WTC11 (cell line): ENCODE measurements at regions not wholly inside any gene's neighbourhood (a gene's known extent, or its start where the extent isn't known, plus 50 kb on each side); places are given as distances from the start of the nearest gene placed in this dataset.
A peak's percentile ranks its signal among the peaks of the same experiment; 100 is the strongest.

Experiments
- ATAC-seq: fragments of 200-7000 bp; cut with Tn5 transposase; 2 replicates; pipeline ENCODE4 v1.10.0; 2021; ENCODE audit warnings: mild to moderate bottlenecking, moderate library complexity
- CTCF ChIA-PET: fragments of 300-600 bp; sonication (Branson Sonifier 250); formaldehyde crosslinking; loops from one replicate; lab custom pipeline; 2021; ENCODE audit warnings: antibody characterized with exemption; lab: Charles Lee
- POLR2A ChIA-PET: fragments of 350-600 bp; sonication (Branson Sonifier 250); formaldehyde crosslinking; loops from one replicate; lab custom pipeline; 2021; ENCODE audit warnings: antibody characterized with exemption; lab: Charles Lee
- DNase-seq: peaks from one replicate; pipeline ENCODE4 v3.0.0; 2021; ENCODE audit warnings: low spot score
- H3K27ac Mint-ChIP-seq: 2 replicates; pipeline ENCODE4 v1.8.0; 2021; ENCODE audit warnings: mixed read lengths
- H3K27me3 Mint-ChIP-seq: 2 replicates; pipeline ENCODE4 v1.8.0; 2021; ENCODE audit warnings: low read depth, mild to moderate bottlenecking, moderate library complexity, mixed read lengths
- H3K36me3 Mint-ChIP-seq: 2 replicates; pipeline ENCODE4 v1.8.0; 2021; ENCODE audit warnings: mixed read lengths
- H3K4me1 Mint-ChIP-seq: 2 replicates; pipeline ENCODE4 v1.8.0; 2022; ENCODE audit warnings: mixed read lengths
- H3K4me3 Mint-ChIP-seq: 2 replicates; pipeline ENCODE4 v1.8.0; 2021; ENCODE audit warnings: mild to moderate bottlenecking, moderate library complexity, mixed read lengths
- H3K9me3 Mint-ChIP-seq: 2 replicates; pipeline ENCODE4 v1.8.0; 2021; ENCODE audit warnings: mixed read lengths
- CBFB ChIP-seq: sonication (generic); formaldehyde crosslinking; IDR thresholded peaks from 2 replicates; pipeline ENCODE4 v1.8.1; 2022; ENCODE audit warnings: mild to moderate bottlenecking, low read depth, missing genetic modification reagents
- CREM ChIP-seq: sonication (generic); formaldehyde crosslinking; IDR thresholded peaks from 2 replicates; pipeline ENCODE4 v1.8.1; 2022; ENCODE audit warnings: mild to moderate bottlenecking, missing genetic modification reagents, moderate library complexity
- ETV6 ChIP-seq: sonication (generic); formaldehyde crosslinking; IDR thresholded peaks from 2 replicates; pipeline ENCODE4 v1.8.1; 2022; ENCODE audit warnings: mild to moderate bottlenecking, missing genetic modification reagents
- FOXP1 ChIP-seq: sonication (generic); formaldehyde crosslinking; IDR thresholded peaks from 2 replicates; pipeline ENCODE4 v1.8.0; 2022; ENCODE audit warnings: missing genetic modification reagents, mild to moderate bottlenecking, moderate library complexity, borderline replicate concordance
- JAZF1 ChIP-seq: fragments of 250-450 bp; sonication (Bioruptor Pico); IDR thresholded peaks from 2 replicates; pipeline ENCODE4 v1.9.0; 2021; ENCODE audit warnings: moderate library complexity, mild to moderate bottlenecking, inconsistent platforms
- JUN ChIP-seq: sonication (generic); formaldehyde crosslinking; IDR thresholded peaks from 2 replicates; pipeline ENCODE4 v1.8.0; 2023; ENCODE audit warnings: mild to moderate bottlenecking, missing genetic modification reagents
- TCF7 ChIP-seq: sonication (generic); formaldehyde crosslinking; IDR thresholded peaks from 2 replicates; pipeline ENCODE4 v1.8.0; 2022; ENCODE audit warnings: mild to moderate bottlenecking, low read depth, missing genetic modification reagents, moderate library complexity
- TEAD4 ChIP-seq: sonication (generic); formaldehyde crosslinking; IDR thresholded peaks from 2 replicates; pipeline ENCODE4 v1.8.0; 2022; ENCODE audit warnings: mild to moderate bottlenecking, missing genetic modification reagents
- ZMAT4 ChIP-seq: fragments of 250-450 bp; sonication (Bioruptor Pico); IDR thresholded peaks from 2 replicates; pipeline ENCODE4 v1.9.0; 2021; ENCODE audit warnings: mild to moderate bottlenecking
- ZNF317 ChIP-seq: sonication (generic); formaldehyde crosslinking; IDR thresholded peaks from 2 replicates; pipeline ENCODE4 v1.8.1; 2023; ENCODE audit warnings: low read depth, mild to moderate bottlenecking, moderate library complexity, missing genetic modification reagents, borderline replicate concordance
- ZNF396 ChIP-seq: fragments of 250-450 bp; sonication (Bioruptor Pico); IDR thresholded peaks from 2 replicates; pipeline ENCODE4 v1.8.0; 2021; ENCODE audit warnings: mild to moderate bottlenecking, moderate library complexity, borderline replicate concordance
- TF ChIP-seq, protein P1 (sequence below): sonication (generic); formaldehyde crosslinking; IDR thresholded peaks from 2 replicates; pipeline ENCODE4 v1.8.1; 2022; ENCODE audit warnings: mild to moderate bottlenecking, moderate library complexity, missing genetic modification reagents
- TF ChIP-seq, protein P2 (sequence below): fragments of 250-450 bp; sonication (Bioruptor Pico); IDR thresholded peaks from 2 replicates; pipeline ENCODE4 v1.9.0; 2021; ENCODE audit warnings: mild to moderate bottlenecking
- TF ChIP-seq, protein P3 (sequence below): fragments of 250-450 bp; sonication (Bioruptor Pico); IDR thresholded peaks from 2 replicates; pipeline ENCODE4 v1.9.0; 2021; ENCODE audit warnings: mild to moderate bottlenecking, borderline replicate concordance
- TF ChIP-seq, protein P4 (sequence below): sonication (generic); formaldehyde crosslinking; conservative IDR thresholded peaks from 2 replicates; pipeline ENCODE4 v1.8.1; 2022; ENCODE audit warnings: mild to moderate bottlenecking, missing genetic modification reagents
- TF ChIP-seq, protein P5 (sequence below): sonication (generic); formaldehyde crosslinking; IDR thresholded peaks from 2 replicates; pipeline ENCODE4 v1.8.0; 2022; ENCODE audit warnings: mild to moderate bottlenecking, missing genetic modification reagents
- TF ChIP-seq, protein P6 (sequence below): sonication (generic); formaldehyde crosslinking; IDR thresholded peaks from 2 replicates; pipeline ENCODE4 v1.8.0; 2022; ENCODE audit warnings: mild to moderate bottlenecking, missing genetic modification reagents
- TF ChIP-seq, protein P7 (sequence below): sonication (generic); formaldehyde crosslinking; IDR thresholded peaks from 2 replicates; pipeline ENCODE4 v1.8.0; 2023; ENCODE audit warnings: mild to moderate bottlenecking, missing genetic modification reagents

- Mint-ChIP-seq H3K27me3 (peaks cover 27% of the 10 kb centered on the region), H3K4me3 (no peak overlapping the region), H3K27ac (no peak overlapping the region), H3K9me3 (no peaks in the 10 kb centered on the region), H3K36me3 (peaks cover 9% of the 10 kb centered on the region), H3K4me1 (peaks cover 51% of the 10 kb centered on the region)
- ChIA-PET CTCF (interaction anchor here (0.5 kb wide), 1 partner anchor 39 kb away, joined by 6 read pairs; no protein-coding TSS in a partner anchor), POLR2A (interaction anchor here (1.3 kb wide), 1 partner anchor 400 kb away, joined by 3 read pairs; the partner anchor contains the start of gene SHQ1)
- ATAC-seq: no peak
- TF ChIP-seq JUN (CRISPR knock-in tag) (no peak), TEAD4 (CRISPR knock-in tag) (no peak), JAZF1 (CRISPR knock-in tag) (no peak), ZNF396 (no peak), CREM (CRISPR knock-in tag) (no peak)
- TF ChIP-seq, protein P1, sequence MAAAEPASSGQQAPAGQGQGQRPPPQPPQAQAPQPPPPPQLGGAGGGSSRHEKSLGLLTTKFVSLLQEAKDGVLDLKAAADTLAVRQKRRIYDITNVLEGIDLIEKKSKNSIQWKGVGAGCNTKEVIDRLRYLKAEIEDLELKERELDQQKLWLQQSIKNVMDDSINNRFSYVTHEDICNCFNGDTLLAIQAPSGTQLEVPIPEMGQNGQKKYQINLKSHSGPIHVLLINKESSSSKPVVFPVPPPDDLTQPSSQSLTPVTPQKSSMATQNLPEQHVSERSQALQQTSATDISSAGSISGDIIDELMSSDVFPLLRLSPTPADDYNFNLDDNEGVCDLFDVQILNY (CRISPR knock-in tag): no peak
- TF ChIP-seq, protein P2, sequence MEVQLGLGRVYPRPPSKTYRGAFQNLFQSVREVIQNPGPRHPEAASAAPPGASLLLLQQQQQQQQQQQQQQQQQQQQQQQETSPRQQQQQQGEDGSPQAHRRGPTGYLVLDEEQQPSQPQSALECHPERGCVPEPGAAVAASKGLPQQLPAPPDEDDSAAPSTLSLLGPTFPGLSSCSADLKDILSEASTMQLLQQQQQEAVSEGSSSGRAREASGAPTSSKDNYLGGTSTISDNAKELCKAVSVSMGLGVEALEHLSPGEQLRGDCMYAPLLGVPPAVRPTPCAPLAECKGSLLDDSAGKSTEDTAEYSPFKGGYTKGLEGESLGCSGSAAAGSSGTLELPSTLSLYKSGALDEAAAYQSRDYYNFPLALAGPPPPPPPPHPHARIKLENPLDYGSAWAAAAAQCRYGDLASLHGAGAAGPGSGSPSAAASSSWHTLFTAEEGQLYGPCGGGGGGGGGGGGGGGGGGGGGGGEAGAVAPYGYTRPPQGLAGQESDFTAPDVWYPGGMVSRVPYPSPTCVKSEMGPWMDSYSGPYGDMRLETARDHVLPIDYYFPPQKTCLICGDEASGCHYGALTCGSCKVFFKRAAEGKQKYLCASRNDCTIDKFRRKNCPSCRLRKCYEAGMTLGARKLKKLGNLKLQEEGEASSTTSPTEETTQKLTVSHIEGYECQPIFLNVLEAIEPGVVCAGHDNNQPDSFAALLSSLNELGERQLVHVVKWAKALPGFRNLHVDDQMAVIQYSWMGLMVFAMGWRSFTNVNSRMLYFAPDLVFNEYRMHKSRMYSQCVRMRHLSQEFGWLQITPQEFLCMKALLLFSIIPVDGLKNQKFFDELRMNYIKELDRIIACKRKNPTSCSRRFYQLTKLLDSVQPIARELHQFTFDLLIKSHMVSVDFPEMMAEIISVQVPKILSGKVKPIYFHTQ: no peak
- TF ChIP-seq, protein P3, sequence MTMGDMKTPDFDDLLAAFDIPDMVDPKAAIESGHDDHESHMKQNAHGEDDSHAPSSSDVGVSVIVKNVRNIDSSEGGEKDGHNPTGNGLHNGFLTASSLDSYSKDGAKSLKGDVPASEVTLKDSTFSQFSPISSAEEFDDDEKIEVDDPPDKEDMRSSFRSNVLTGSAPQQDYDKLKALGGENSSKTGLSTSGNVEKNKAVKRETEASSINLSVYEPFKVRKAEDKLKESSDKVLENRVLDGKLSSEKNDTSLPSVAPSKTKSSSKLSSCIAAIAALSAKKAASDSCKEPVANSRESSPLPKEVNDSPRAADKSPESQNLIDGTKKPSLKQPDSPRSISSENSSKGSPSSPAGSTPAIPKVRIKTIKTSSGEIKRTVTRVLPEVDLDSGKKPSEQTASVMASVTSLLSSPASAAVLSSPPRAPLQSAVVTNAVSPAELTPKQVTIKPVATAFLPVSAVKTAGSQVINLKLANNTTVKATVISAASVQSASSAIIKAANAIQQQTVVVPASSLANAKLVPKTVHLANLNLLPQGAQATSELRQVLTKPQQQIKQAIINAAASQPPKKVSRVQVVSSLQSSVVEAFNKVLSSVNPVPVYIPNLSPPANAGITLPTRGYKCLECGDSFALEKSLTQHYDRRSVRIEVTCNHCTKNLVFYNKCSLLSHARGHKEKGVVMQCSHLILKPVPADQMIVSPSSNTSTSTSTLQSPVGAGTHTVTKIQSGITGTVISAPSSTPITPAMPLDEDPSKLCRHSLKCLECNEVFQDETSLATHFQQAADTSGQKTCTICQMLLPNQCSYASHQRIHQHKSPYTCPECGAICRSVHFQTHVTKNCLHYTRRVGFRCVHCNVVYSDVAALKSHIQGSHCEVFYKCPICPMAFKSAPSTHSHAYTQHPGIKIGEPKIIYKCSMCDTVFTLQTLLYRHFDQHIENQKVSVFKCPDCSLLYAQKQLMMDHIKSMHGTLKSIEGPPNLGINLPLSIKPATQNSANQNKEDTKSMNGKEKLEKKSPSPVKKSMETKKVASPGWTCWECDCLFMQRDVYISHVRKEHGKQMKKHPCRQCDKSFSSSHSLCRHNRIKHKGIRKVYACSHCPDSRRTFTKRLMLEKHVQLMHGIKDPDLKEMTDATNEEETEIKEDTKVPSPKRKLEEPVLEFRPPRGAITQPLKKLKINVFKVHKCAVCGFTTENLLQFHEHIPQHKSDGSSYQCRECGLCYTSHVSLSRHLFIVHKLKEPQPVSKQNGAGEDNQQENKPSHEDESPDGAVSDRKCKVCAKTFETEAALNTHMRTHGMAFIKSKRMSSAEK: no peak
- TF ChIP-seq, protein P4, sequence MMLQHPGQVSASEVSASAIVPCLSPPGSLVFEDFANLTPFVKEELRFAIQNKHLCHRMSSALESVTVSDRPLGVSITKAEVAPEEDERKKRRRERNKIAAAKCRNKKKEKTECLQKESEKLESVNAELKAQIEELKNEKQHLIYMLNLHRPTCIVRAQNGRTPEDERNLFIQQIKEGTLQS (CRISPR knock-in tag): no peak
- no peak for DNase-seq
Observed at GRCh38 chr3:72448375-72448823, 399.8 kb downstream of the SHQ1 start.

GRCh38 chr3:72447059-72447946 lies 400.9 kb downstream of the SHQ1 start:
- H3K27me3 Mint-ChIP-seq: peaks cover 27% of the 10 kb centered on the region
- ATAC-seq: peak; percentile 85
- H3K27ac Mint-ChIP-seq: peak overlapping the region; percentile 44; the same call in 1 of the 2 replicates
- peaks cover 59% of the 10 kb centered on the region for H3K4me1 Mint-ChIP-seq
- peak; percentile 90 for DNase-seq
- H3K36me3 Mint-ChIP-seq: peaks cover 9% of the 10 kb centered on the region
- H3K9me3 Mint-ChIP-seq: no peaks in the 10 kb centered on the region
- POLR2A ChIA-PET: interaction anchor here (0.5 to 1.3 kb wide), 3 partner anchors 14 to 598 kb away, joined by 3 read pairs; partner anchors contain the start of gene SHQ1
- CTCF ChIA-PET: interaction anchor here (0.6 to 1.1 kb wide), 2 partner anchors 140 to 219 kb away, joined by 3 read pairs; no protein-coding TSS in a partner anchor
- peak overlapping the region; percentile 74 for H3K4me3 Mint-ChIP-seq
- TF ChIP-seq ETV6 (no peak), CBFB (CRISPR knock-in tag) (no peak), ZNF396 (no peak), TCF7 (CRISPR knock-in tag) (peak; percentile 81; the same call in 1 of the 2 replicates), ZMAT4 (CRISPR knock-in tag) (no peak), ZNF317 (no peak), JAZF1 (CRISPR knock-in tag) (no peak), FOXP1 (CRISPR knock-in tag) (peak; percentile 93; the same call in 1 of the 2 replicates)
- TF ChIP-seq, protein P5, sequence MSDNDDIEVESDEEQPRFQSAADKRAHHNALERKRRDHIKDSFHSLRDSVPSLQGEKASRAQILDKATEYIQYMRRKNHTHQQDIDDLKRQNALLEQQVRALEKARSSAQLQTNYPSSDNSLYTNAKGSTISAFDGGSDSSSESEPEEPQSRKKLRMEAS: peak; percentile 77
- TF ChIP-seq, protein P6, sequence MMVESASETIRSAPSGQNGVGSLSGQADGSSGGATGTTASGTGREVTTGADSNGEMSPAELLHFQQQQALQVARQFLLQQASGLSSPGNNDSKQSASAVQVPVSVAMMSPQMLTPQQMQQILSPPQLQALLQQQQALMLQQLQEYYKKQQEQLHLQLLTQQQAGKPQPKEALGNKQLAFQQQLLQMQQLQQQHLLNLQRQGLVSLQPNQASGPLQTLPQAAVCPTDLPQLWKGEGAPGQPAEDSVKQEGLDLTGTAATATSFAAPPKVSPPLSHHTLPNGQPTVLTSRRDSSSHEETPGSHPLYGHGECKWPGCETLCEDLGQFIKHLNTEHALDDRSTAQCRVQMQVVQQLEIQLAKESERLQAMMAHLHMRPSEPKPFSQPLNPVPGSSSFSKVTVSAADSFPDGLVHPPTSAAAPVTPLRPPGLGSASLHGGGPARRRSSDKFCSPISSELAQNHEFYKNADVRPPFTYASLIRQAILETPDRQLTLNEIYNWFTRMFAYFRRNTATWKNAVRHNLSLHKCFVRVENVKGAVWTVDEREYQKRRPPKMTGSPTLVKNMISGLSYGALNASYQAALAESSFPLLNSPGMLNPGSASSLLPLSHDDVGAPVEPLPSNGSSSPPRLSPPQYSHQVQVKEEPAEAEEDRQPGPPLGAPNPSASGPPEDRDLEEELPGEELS: peak; percentile 79
- TF ChIP-seq, protein P7, sequence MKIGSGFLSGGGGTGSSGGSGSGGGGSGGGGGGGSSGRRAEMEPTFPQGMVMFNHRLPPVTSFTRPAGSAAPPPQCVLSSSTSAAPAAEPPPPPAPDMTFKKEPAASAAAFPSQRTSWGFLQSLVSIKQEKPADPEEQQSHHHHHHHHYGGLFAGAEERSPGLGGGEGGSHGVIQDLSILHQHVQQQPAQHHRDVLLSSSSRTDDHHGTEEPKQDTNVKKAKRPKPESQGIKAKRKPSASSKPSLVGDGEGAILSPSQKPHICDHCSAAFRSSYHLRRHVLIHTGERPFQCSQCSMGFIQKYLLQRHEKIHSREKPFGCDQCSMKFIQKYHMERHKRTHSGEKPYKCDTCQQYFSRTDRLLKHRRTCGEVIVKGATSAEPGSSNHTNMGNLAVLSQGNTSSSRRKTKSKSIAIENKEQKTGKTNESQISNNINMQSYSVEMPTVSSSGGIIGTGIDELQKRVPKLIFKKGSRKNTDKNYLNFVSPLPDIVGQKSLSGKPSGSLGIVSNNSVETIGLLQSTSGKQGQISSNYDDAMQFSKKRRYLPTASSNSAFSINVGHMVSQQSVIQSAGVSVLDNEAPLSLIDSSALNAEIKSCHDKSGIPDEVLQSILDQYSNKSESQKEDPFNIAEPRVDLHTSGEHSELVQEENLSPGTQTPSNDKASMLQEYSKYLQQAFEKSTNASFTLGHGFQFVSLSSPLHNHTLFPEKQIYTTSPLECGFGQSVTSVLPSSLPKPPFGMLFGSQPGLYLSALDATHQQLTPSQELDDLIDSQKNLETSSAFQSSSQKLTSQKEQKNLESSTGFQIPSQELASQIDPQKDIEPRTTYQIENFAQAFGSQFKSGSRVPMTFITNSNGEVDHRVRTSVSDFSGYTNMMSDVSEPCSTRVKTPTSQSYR (CRISPR knock-in tag): no peak
